Trophoblast cell (in vitro differentiated cells and primary cell): ENCODE measurements at regions not wholly inside any gene's neighbourhood (a gene's known extent, or its start where the extent isn't known, plus 50 kb on each side); places are given as distances from the start of the nearest gene placed in this dataset.
"Not testable (repeated sequence)": the region's sequence is repeated elsewhere in the genome, so short reads cannot be mapped to it uniquely, and the experiment has no call there.

ENCODE experiments used
- DNase-seq, 2 donors: peaks; one replicate each; pipeline ENCODE4 v3.0.0-alpha.2; 2016
- H2AFZ ChIP-seq: 2 replicates; pipeline ENCODE4 v1.6.1; 2013; ENCODE audit warnings: low read length, moderate library complexity, mild to moderate bottlenecking; ENCODE audit not compliant: insufficient read depth, poor library complexity
- H2AK5ac ChIP-seq: 2 replicates; pipeline ENCODE4 v1.6.1; 2013; ENCODE audit warnings: mild to moderate bottlenecking, low read length
- H2BK120ac ChIP-seq: 2 replicates; pipeline ENCODE4 v1.6.1; 2013; ENCODE audit warnings: low read length, mild to moderate bottlenecking, moderate library complexity; ENCODE audit not compliant: insufficient read depth, poor library complexity
- H2BK12ac ChIP-seq: 2 replicates; pipeline ENCODE4 v1.6.1; 2013; ENCODE audit warnings: mild to moderate bottlenecking, low read length, moderate library complexity
- H2BK5ac ChIP-seq: 2 replicates; pipeline ENCODE4 v1.6.1; 2013; ENCODE audit warnings: low read length, low read depth, moderate library complexity, mild to moderate bottlenecking; ENCODE audit not compliant: poor library complexity
- H3K14ac ChIP-seq: 2 replicates; pipeline ENCODE4 v1.6.1; 2013; ENCODE audit warnings: mild to moderate bottlenecking, low read length
- H3K18ac ChIP-seq: 2 replicates; pipeline ENCODE4 v1.6.1; 2013; ENCODE audit warnings: mild to moderate bottlenecking, low read length
- H3K23ac ChIP-seq: 2 replicates; pipeline ENCODE4 v1.6.1; 2013; ENCODE audit warnings: low read length
- H3K27ac ChIP-seq: 2 replicates; pipeline ENCODE4 v1.5.1; 2013; ENCODE audit warnings: low read depth, mild to moderate bottlenecking, inconsistent platforms, low read length, moderate library complexity
- H3K27me3 ChIP-seq: 2 replicates; pipeline ENCODE4 v1.6.1; 2013; ENCODE audit warnings: inconsistent platforms, mild to moderate bottlenecking, low read length, moderate library complexity; ENCODE audit not compliant: insufficient read depth
- H3K36me3 ChIP-seq, 2 experiments: 1 replicate in 1 of 2; 2 replicates in 1 of 2; pipeline ENCODE4 v1.6.1; 2013; ENCODE audit warnings: low read length in 2 of 2, mild to moderate bottlenecking in 2 of 2, moderate library complexity in 1 of 2; ENCODE audit not compliant: insufficient read depth in 2 of 2, control insufficient read depth in 1 of 2
- H3K4ac ChIP-seq: 2 replicates; pipeline ENCODE4 v1.6.1; 2013; ENCODE audit warnings: low read depth, mild to moderate bottlenecking, low read length, moderate library complexity
- H3K4me1 ChIP-seq, 2 experiments: 1 replicate in 1 of 2; 2 replicates in 1 of 2; pipeline ENCODE4 v1.6.1; 2013; ENCODE audit warnings: low read length in 2 of 2, mild to moderate bottlenecking in 2 of 2, moderate library complexity in 1 of 2; ENCODE audit not compliant: insufficient read depth in 2 of 2, control insufficient read depth in 1 of 2
- H3K4me2 ChIP-seq: 2 replicates; pipeline ENCODE4 v1.6.1; 2013; ENCODE audit warnings: inconsistent platforms, mild to moderate bottlenecking, low read length, moderate library complexity
- H3K4me3 ChIP-seq: 2 replicates; pipeline ENCODE4 v1.5.1; 2013; ENCODE audit warnings: mild to moderate bottlenecking, low read depth, low read length, inconsistent platforms
- H3K79me1 ChIP-seq: one replicate; pipeline ENCODE4 v1.6.1; 2013; ENCODE audit warnings: low read length
- H3K79me2 ChIP-seq: 2 replicates; pipeline ENCODE4 v1.6.1; 2013; ENCODE audit warnings: low read length, mild to moderate bottlenecking; ENCODE audit not compliant: control insufficient read depth, insufficient read depth, poor library complexity
- H3K9ac ChIP-seq: 2 replicates; pipeline ENCODE4 v1.6.1; 2013; ENCODE audit warnings: mild to moderate bottlenecking, low read length
- H3K9me3 ChIP-seq: 2 replicates; pipeline ENCODE4 v1.6.1; 2013; ENCODE audit warnings: low read depth, mild to moderate bottlenecking, control low read depth, inconsistent platforms, low read length; ENCODE audit not compliant: insufficient read depth
- H4K12ac ChIP-seq: 2 replicates; pipeline ENCODE4 v1.6.1; 2013; ENCODE audit warnings: low read depth, mild to moderate bottlenecking, low read length, moderate library complexity
- H4K8ac ChIP-seq: 2 replicates; pipeline ENCODE4 v1.6.1; 2013; ENCODE audit warnings: low read depth, mild to moderate bottlenecking, low read length, moderate library complexity
- H4K91ac ChIP-seq: one replicate; pipeline ENCODE4 v1.6.1; 2013; ENCODE audit warnings: low read depth, mild to moderate bottlenecking, low read length, moderate library complexity
- WGBS: extraction: QIAGEN DNeasy Blood & Tissue Kit; methylation state at CpG from one replicate; pipeline ENCODE4 v1.1.7; 2013; ENCODE audit warnings: missing lambda C conversion rate; ENCODE audit not compliant: insufficient read length, insufficient coverage; ENCODE audit errors: extremely low coverage; 5-methylcytosine and 5-hydroxymethylcytosine counted together

- Histone ChIP-seq H3K79me2 (no peaks in the 10 kb centered on the region), H4K91ac (no peak overlapping the region), H4K12ac (no peak overlapping the region), H3K4me2 (no peak overlapping the region), H2AK5ac (no peak overlapping the region), H3K4me1 (no peaks in the 10 kb centered on the region), H3K27me3 (no peaks in the 10 kb centered on the region), H3K36me3 (no peaks in the 10 kb centered on the region), H2AFZ (no peak overlapping the region), H2BK12ac (no peak overlapping the region), H3K9me3 (peaks cover 5% of the 10 kb centered on the region), H3K14ac (no peak overlapping the region), H3K9ac (no peak overlapping the region), H3K4ac (no peak overlapping the region), H4K8ac (no peak overlapping the region), H3K79me1 (no peaks in the 10 kb centered on the region), H3K18ac (no peak overlapping the region), H3K27ac (no peak overlapping the region), H3K23ac (no peak overlapping the region), H2BK120ac (no peak overlapping the region), H3K4me3 (no peak overlapping the region), H2BK5ac (no peak overlapping the region)
- DNase-seq: no peak
- no CpG with 5 or more reads among the region's 2 CpGs for WGBS
Observed at GRCh38 chr5:158039911-158040347, 181.0 kb upstream of the CLINT1 start.

GRCh38 chr5:158039441-158039840 lies 180.5 kb upstream of the CLINT1 start:
- Histone ChIP-seq H2AK5ac (no peak overlapping the region), H3K27ac (no peak overlapping the region), H3K79me1 (no peaks in the 10 kb centered on the region), H3K9me3 (peaks cover 5% of the 10 kb centered on the region), H3K4ac (no peak overlapping the region), H3K4me1 (no peaks in the 10 kb centered on the region), H3K4me2 (no peak overlapping the region), H2BK5ac (no peak overlapping the region), H3K23ac (no peak overlapping the region), H3K18ac (no peak overlapping the region), H3K4me3 (no peak overlapping the region), H3K9ac (no peak overlapping the region), H3K27me3 (no peaks in the 10 kb centered on the region), H4K91ac (no peak overlapping the region), H2BK120ac (no peak overlapping the region), H3K36me3 (no peaks in the 10 kb centered on the region), H2AFZ (no peak overlapping the region), H3K79me2 (no peaks in the 10 kb centered on the region), H4K12ac (no peak overlapping the region), H3K14ac (no peak overlapping the region), H4K8ac (no peak overlapping the region), H2BK12ac (no peak overlapping the region)
- no peak for DNase-seq
- no CpG with 5 or more reads among the region's 1 CpG for WGBS

- not testable (repeated sequence) for H3K18ac ChIP-seq, H3K79me1 ChIP-seq, H3K4me1 ChIP-seq, H3K9ac ChIP-seq, H3K4ac ChIP-seq, H3K14ac ChIP-seq, H3K23ac ChIP-seq, H2BK120ac ChIP-seq, H3K79me2 ChIP-seq, H3K27me3 ChIP-seq, H3K9me3 ChIP-seq, H2BK5ac ChIP-seq, DNase-seq, H2AFZ ChIP-seq, H3K36me3 ChIP-seq, H4K8ac ChIP-seq, H3K27ac ChIP-seq, H2BK12ac ChIP-seq, H3K4me2 ChIP-seq, H2AK5ac ChIP-seq, H4K12ac ChIP-seq, H4K91ac ChIP-seq, H3K4me3 ChIP-seq
- WGBS: no CpG with 5 or more reads among the region's 31 CpGs
Observed at GRCh38 chr5:158036983-158037595, 178.1 kb upstream of the CLINT1 start.

GRCh38 chr5:158034586-158034985 lies 175.6 kb upstream of the CLINT1 start:
- H3K14ac ChIP-seq, H3K23ac ChIP-seq, H3K79me1 ChIP-seq, H3K27ac ChIP-seq, H4K8ac ChIP-seq, H3K27me3 ChIP-seq, H2BK120ac ChIP-seq, H3K9ac ChIP-seq, H2AK5ac ChIP-seq, H2BK5ac ChIP-seq, H2BK12ac ChIP-seq, H3K4me1 ChIP-seq, H3K4ac ChIP-seq, H2AFZ ChIP-seq, DNase-seq, H3K18ac ChIP-seq, H4K91ac ChIP-seq, H3K9me3 ChIP-seq, H3K4me3 ChIP-seq, H4K12ac ChIP-seq, H3K79me2 ChIP-seq, H3K4me2 ChIP-seq, H3K36me3 ChIP-seq: not testable (repeated sequence)
- WGBS: no CpG with 5 or more reads among the region's 6 CpGs
